HG02763 (cell line): ENCODE measurements at regions not wholly inside any gene's neighbourhood (a gene's known extent, or its start where the extent isn't known, plus 50 kb on each side); places are given as distances from the start of the nearest gene placed in this dataset.

Source experiments
- ATAC-seq: cut with Tn5 transposase; IDR thresholded peaks from one replicate; pipeline ENCODE4 v1.9.1; 2021; ENCODE audit warnings: mild to moderate bottlenecking, moderate library complexity; ENCODE audit not compliant: unreplicated experiment

- ATAC-seq, result no peak
These were observed 59.8 kb downstream of the SOX11 start for GRCh38 chr2:5751873-5752482.

GRCh38 chr2:5756272-5756671, 64.1 kb downstream of the SOX11 start:
- no peak for ATAC-seq

GRCh38 chr2:5758346-5758745, 66.2 kb downstream of the SOX11 start:
- no peak for ATAC-seq

GRCh38 chr2:5759949-5760348, 67.8 kb downstream of the SOX11 start:
- no peak for ATAC-seq

- ATAC-seq, result no peak
These were observed 71.3 kb downstream of the SOX11 start for GRCh38 chr2:5763531-5763930.

GRCh38 chr2:5764041-5764440, 71.9 kb downstream of the SOX11 start:
- ATAC-seq, result no peak

GRCh38 chr2:5766056-5766455, 73.9 kb downstream of the SOX11 start:
- ATAC-seq, result no peak

- no peak for ATAC-seq
These were observed 74.4 kb downstream of the SOX11 start for GRCh38 chr2:5766561-5766960.

GRCh38 chr2:5777131-5777535, 84.9 kb downstream of the SOX11 start:
- ATAC-seq, result no peak

GRCh38 chr2:5781679-5782078, 89.5 kb downstream of the SOX11 start:
- no peak for ATAC-seq

- no peak for ATAC-seq
These were observed 89.9 kb downstream of the SOX11 start for GRCh38 chr2:5782103-5782502.

GRCh38 chr2:5788447-5788846, 96.3 kb downstream of the SOX11 start:
- no peak for ATAC-seq

GRCh38 chr2:5791371-5791770, 99.2 kb downstream of the SOX11 start:
- no peak for ATAC-seq

GRCh38 chr2:5794012-5794411, 101.8 kb downstream of the SOX11 start:
- no peak for ATAC-seq

- no peak for ATAC-seq
These were observed 105.9 kb downstream of the SOX11 start for GRCh38 chr2:5798084-5798483.

GRCh38 chr2:5799348-5799747, 107.2 kb downstream of the SOX11 start:
- no peak for ATAC-seq

GRCh38 chr2:5803547-5803946, 111.4 kb downstream of the SOX11 start:
- ATAC-seq, result no peak

GRCh38 chr2:5818961-5819600, 126.9 kb downstream of the SOX11 start:
- ATAC-seq, result no peak

- no peak for ATAC-seq
These were observed 131.9 kb downstream of the SOX11 start for GRCh38 chr2:5824126-5824525.

GRCh38 chr2:5825686-5826085, 133.5 kb downstream of the SOX11 start:
- no peak for ATAC-seq

- no peak for ATAC-seq
These were observed 134.9 kb downstream of the SOX11 start for GRCh38 chr2:5826979-5827655.

GRCh38 chr2:5834501-5834900, 142.3 kb downstream of the SOX11 start:
- ATAC-seq, result no peak
